H9 (cell line): ENCODE measurements at regions not wholly inside any gene's neighbourhood (a gene's known extent, or its start where the extent isn't known, plus 50 kb on each side); places are given as distances from the start of the nearest gene placed in this dataset.

ENCODE experiments used
- DNase-seq: peaks from one replicate; pipeline ENCODE4 v3.0.0-alpha.2; 2017
- H2AFZ ChIP-seq: one replicate; pipeline ENCODE4 v1.6.1; 2013; ENCODE audit warnings: mild to moderate bottlenecking, low read length, control low read depth, moderate library complexity
- H2AK5ac ChIP-seq: 2 replicates; pipeline ENCODE4 v1.6.1; 2013; ENCODE audit warnings: low read length, control low read depth, mixed read lengths; ENCODE audit not compliant: insufficient read length
- H2BK120ac ChIP-seq: one replicate; pipeline ENCODE4 v1.6.1; 2013; ENCODE audit warnings: low read depth, mild to moderate bottlenecking, low read length, control low read depth, inconsistent platforms; ENCODE audit not compliant: poor library complexity, severe bottlenecking
- H2BK12ac ChIP-seq: 2 replicates; pipeline ENCODE4 v1.6.1; 2013; ENCODE audit warnings: low read length, control low read depth, mixed read lengths, low read depth; ENCODE audit not compliant: insufficient read length
- H2BK15ac ChIP-seq: 2 replicates; pipeline ENCODE4 v1.6.1; 2013; ENCODE audit warnings: low read depth, low read length, control low read depth
- H2BK20ac ChIP-seq: one replicate; pipeline ENCODE4 v1.6.1; 2013; ENCODE audit warnings: low read depth, mild to moderate bottlenecking, low read length, control low read depth, inconsistent platforms; ENCODE audit not compliant: poor library complexity, severe bottlenecking
- H2BK5ac ChIP-seq: 2 replicates; pipeline ENCODE4 v1.6.1; 2013; ENCODE audit warnings: low read length, control low read depth, mixed read lengths; ENCODE audit not compliant: insufficient read length
- H3K14ac ChIP-seq: 2 replicates; pipeline ENCODE4 v1.6.1; 2013; ENCODE audit warnings: low read length, control low read depth; ENCODE audit not compliant: insufficient read depth
- H3K18ac ChIP-seq: 2 replicates; pipeline ENCODE4 v1.6.1; 2013; ENCODE audit warnings: low read depth, mild to moderate bottlenecking, mixed read lengths, low read length, control low read depth; ENCODE audit not compliant: insufficient read length
- H3K23ac ChIP-seq: 2 replicates; pipeline ENCODE4 v1.6.1; 2013; ENCODE audit warnings: low read length, control low read depth, mixed read lengths, low read depth; ENCODE audit not compliant: insufficient read length
- H3K23me2 ChIP-seq: 2 replicates; pipeline ENCODE4 v1.6.1; 2013; ENCODE audit warnings: low read depth, mild to moderate bottlenecking, mixed read lengths, low read length, control low read depth; ENCODE audit not compliant: insufficient read length, poor library complexity, severe bottlenecking
- H3K27ac ChIP-seq: 2 replicates; pipeline ENCODE4 v1.5.1; 2013; ENCODE audit warnings: low read length, control low read depth, mixed read lengths, low read depth; ENCODE audit not compliant: insufficient read length
- H3K27me3 ChIP-seq: 2 replicates; pipeline ENCODE4 v1.6.1; 2013; ENCODE audit warnings: low read length, control low read depth, inconsistent platforms; ENCODE audit not compliant: insufficient read depth
- H3K4ac ChIP-seq: 2 replicates; pipeline ENCODE4 v1.6.1; 2013; ENCODE audit warnings: low read depth, mild to moderate bottlenecking, control low read depth, inconsistent platforms, low read length, moderate library complexity
- H3K4me1 ChIP-seq: 2 replicates; pipeline ENCODE4 v1.6.1; 2013; ENCODE audit warnings: low read length, control low read depth, inconsistent platforms; ENCODE audit not compliant: insufficient read depth
- H3K4me2 ChIP-seq: 2 replicates; pipeline ENCODE4 v1.6.1; 2013; ENCODE audit warnings: low read length, control low read depth, mixed read lengths; ENCODE audit not compliant: insufficient read length, insufficient read depth
- H3K56ac ChIP-seq: 2 replicates; pipeline ENCODE4 v1.6.1; 2013; ENCODE audit warnings: low read depth, mild to moderate bottlenecking, mixed read lengths, low read length, control low read depth; ENCODE audit not compliant: insufficient read length
- H3K79me1 ChIP-seq: 2 replicates; pipeline ENCODE4 v1.6.1; 2013; ENCODE audit warnings: low read depth, mild to moderate bottlenecking, moderate library complexity, low read length, control low read depth, inconsistent platforms; ENCODE audit not compliant: insufficient read depth, poor library complexity, severe bottlenecking
- H3K79me2 ChIP-seq: 2 replicates; pipeline ENCODE4 v1.6.1; 2013; ENCODE audit warnings: low read length, control low read depth, inconsistent platforms; ENCODE audit not compliant: insufficient read depth
- H3K9ac ChIP-seq: 2 replicates; pipeline ENCODE4 v1.6.1; 2013; ENCODE audit warnings: low read length, control low read depth, mixed read lengths; ENCODE audit not compliant: insufficient read length; ENCODE audit errors: extremely low read depth
- H3K9me3 ChIP-seq: one replicate; pipeline ENCODE4 v1.6.1; 2013; ENCODE audit warnings: low read depth, low read length, inconsistent platforms; ENCODE audit not compliant: control insufficient read depth
- H3T11ph ChIP-seq: one replicate; pipeline ENCODE4 v1.6.1; 2013; ENCODE audit warnings: mild to moderate bottlenecking, low read length, control low read depth, inconsistent platforms
- H4K20me1 ChIP-seq: one replicate; pipeline ENCODE4 v1.6.1; 2013; ENCODE audit not compliant: control insufficient read depth, insufficient read length, insufficient read depth
- H4K5ac ChIP-seq: 2 replicates; pipeline ENCODE4 v1.6.1; 2013; ENCODE audit warnings: low read depth, mild to moderate bottlenecking, mixed read lengths, low read length, control low read depth; ENCODE audit not compliant: insufficient read length
- H4K8ac ChIP-seq: replicated peaks from 2 replicates; pipeline ENCODE4 v1.6.1; 2013; ENCODE audit warnings: low read length, control low read depth, mixed read lengths, low read depth; ENCODE audit not compliant: insufficient read length
- H4K91ac ChIP-seq: 2 replicates; pipeline ENCODE4 v1.6.1; 2013; ENCODE audit warnings: low read depth, mild to moderate bottlenecking, moderate library complexity, mixed read lengths, low read length, control low read depth; ENCODE audit not compliant: insufficient read length
- H3K27ac Mint-ChIP-seq, 3 experiments: 2 replicates in 2 of 3; 3 replicates in 1 of 3; pipeline ENCODE4 v1.8.0; 2020 to 2021; ENCODE audit warnings: mixed read lengths in 3 of 3, mild to moderate bottlenecking in 1 of 3, moderate library complexity in 1 of 3
- H3K27me3 Mint-ChIP-seq: 2 replicates; pipeline ENCODE4 v1.8.0; 2021; ENCODE audit warnings: low read depth, mild to moderate bottlenecking, moderate library complexity, mixed read lengths
- H3K36me3 Mint-ChIP-seq, 3 experiments: 2 replicates in 2 of 3; 3 replicates in 1 of 3; pipeline ENCODE4 v1.8.0; 2020 to 2021; ENCODE audit warnings: low read depth in 3 of 3, mixed read lengths in 3 of 3; ENCODE audit not compliant: insufficient read depth in 1 of 3
- H3K4me1 Mint-ChIP-seq, 2 experiments: 2 replicates each; pipeline ENCODE4 v1.8.0; 2020; ENCODE audit warnings: mixed read lengths in 2 of 2
- H3K4me3 Mint-ChIP-seq, 2 experiments: 2 replicates in 1 of 2; 3 replicates in 1 of 2; pipeline ENCODE4 v1.8.0; 2020 to 2021; ENCODE audit warnings: mild to moderate bottlenecking in 2 of 2, mixed read lengths in 2 of 2, moderate library complexity in 1 of 2
- H3K9me3 Mint-ChIP-seq, 2 experiments: 2 replicates in 1 of 2; 3 replicates in 1 of 2; pipeline ENCODE4 v1.8.0; 2020; ENCODE audit warnings: mild to moderate bottlenecking in 2 of 2, mixed read lengths in 2 of 2, moderate library complexity in 1 of 2
- TF ChIP-seq, protein P1 (sequence below): fragments of 200-600 bp; sonication (generic); conservative IDR thresholded peaks from 3 replicates; pipeline ENCODE4 v1.8.0; 2021; ENCODE audit warnings: antibody characterized with exemption, mild to moderate bottlenecking

DNA sequence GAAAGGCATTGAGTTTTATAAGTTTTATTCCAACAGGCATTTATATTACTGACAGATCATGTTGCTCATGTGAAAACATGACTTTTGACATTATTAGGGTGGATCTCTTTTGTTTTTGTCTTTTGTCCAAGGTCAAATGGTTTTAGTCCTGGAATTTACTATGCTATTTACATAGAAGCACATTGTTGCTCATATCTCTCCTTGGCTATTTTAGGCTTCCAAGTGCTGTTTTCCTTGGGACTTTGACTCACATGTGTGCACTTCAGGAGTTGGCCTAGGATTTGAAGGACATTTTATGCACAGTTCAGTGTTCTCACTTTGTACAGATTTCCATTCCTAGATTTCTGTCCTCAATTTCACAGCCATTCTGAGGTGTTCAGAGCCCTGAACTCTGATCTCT, 225.7 kb downstream of the PYDC2 start:
- Histone ChIP-seq H2BK15ac (no peak overlapping the region), H4K91ac (no peak overlapping the region), H3K79me1 (no peaks in the 10 kb centered on the region), H3K23ac (no peak overlapping the region), H4K5ac (no peak overlapping the region), H3K14ac (no peak overlapping the region), H3K18ac (no peak overlapping the region), H3T11ph (no peak overlapping the region), H2AFZ (no peak overlapping the region), H3K9me3 (no peaks in the 10 kb centered on the region), H3K9ac (no peak overlapping the region), H3K79me2 (no peaks in the 10 kb centered on the region), H3K27ac (no peak overlapping the region), H2BK12ac (no peak overlapping the region), H3K4me2 (no peak overlapping the region), H3K4me1 (no peaks in the 10 kb centered on the region; the same call in 1 of the 2 replicates), H3K23me2 (no peaks in the 10 kb centered on the region), H3K27me3 (no peaks in the 10 kb centered on the region), H2BK20ac (no peak overlapping the region), H2AK5ac (no peak overlapping the region), H4K8ac (no peak overlapping the region), H2BK5ac (no peak overlapping the region), H3K56ac (no peak overlapping the region), H2BK120ac (no peak overlapping the region), H4K20me1 (no peaks in the 10 kb centered on the region), H3K4ac (no peak overlapping the region)
- Mint-ChIP-seq H3K4me3 (no peak overlapping the region), H3K27ac (no peak overlapping the region), H3K4me1 (peaks cover 24 to 28% of the 10 kb centered on the region in 2 experiments), H3K9me3 (peaks cover 0 to 4% of the 10 kb centered on the region in 2 experiments; a peak in 2 of 5 replicates), H3K36me3 (peaks cover 0 to 10% (median 6%) of the 10 kb centered on the region in 3 experiments; a peak in 6 of 7 replicates), H3K27me3 (no peaks in the 10 kb centered on the region)
- TF ChIP-seq, protein P1, sequence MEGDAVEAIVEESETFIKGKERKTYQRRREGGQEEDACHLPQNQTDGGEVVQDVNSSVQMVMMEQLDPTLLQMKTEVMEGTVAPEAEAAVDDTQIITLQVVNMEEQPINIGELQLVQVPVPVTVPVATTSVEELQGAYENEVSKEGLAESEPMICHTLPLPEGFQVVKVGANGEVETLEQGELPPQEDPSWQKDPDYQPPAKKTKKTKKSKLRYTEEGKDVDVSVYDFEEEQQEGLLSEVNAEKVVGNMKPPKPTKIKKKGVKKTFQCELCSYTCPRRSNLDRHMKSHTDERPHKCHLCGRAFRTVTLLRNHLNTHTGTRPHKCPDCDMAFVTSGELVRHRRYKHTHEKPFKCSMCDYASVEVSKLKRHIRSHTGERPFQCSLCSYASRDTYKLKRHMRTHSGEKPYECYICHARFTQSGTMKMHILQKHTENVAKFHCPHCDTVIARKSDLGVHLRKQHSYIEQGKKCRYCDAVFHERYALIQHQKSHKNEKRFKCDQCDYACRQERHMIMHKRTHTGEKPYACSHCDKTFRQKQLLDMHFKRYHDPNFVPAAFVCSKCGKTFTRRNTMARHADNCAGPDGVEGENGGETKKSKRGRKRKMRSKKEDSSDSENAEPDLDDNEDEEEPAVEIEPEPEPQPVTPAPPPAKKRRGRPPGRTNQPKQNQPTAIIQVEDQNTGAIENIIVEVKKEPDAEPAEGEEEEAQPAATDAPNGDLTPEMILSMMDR, result no peak
- no peak for DNase-seq
